Nephron progenitor cell (in vitro differentiated cells): ENCODE measurements at regions not wholly inside any gene's neighbourhood (a gene's known extent, or its start where the extent isn't known, plus 50 kb on each side); places are given as distances from the start of the nearest gene placed in this dataset.
A peak's percentile ranks its signal among the peaks of the same experiment; 100 is the strongest.

Experiments used
- DNase-seq: peaks from one replicate; pipeline ENCODE4 v3.0.0; 2021
- H3K27ac Mint-ChIP-seq: 2 replicates; pipeline ENCODE4 v1.8.0; 2021; ENCODE audit warnings: mild to moderate bottlenecking, moderate library complexity, mixed read lengths
- H3K27me3 Mint-ChIP-seq: 2 replicates; pipeline ENCODE4 v1.8.0; 2021; ENCODE audit warnings: mild to moderate bottlenecking, low read depth, mixed read lengths; ENCODE audit not compliant: poor library complexity
- H3K36me3 Mint-ChIP-seq: 2 replicates; pipeline ENCODE4 v1.8.0; 2021; ENCODE audit warnings: low read depth, mixed read lengths
- H3K4me1 Mint-ChIP-seq: 2 replicates; pipeline ENCODE4 v1.8.0; 2021; ENCODE audit warnings: mixed read lengths
- H3K4me3 Mint-ChIP-seq: 2 replicates; pipeline ENCODE4 v1.8.0; 2021; ENCODE audit warnings: mild to moderate bottlenecking, moderate library complexity, mixed read lengths
- H3K9me3 Mint-ChIP-seq: 2 replicates; pipeline ENCODE4 v1.8.0; 2021; ENCODE audit warnings: mild to moderate bottlenecking, moderate library complexity, mixed read lengths
- CTCF ChIP-seq: fragments of 200-600 bp; sonication (generic); IDR thresholded peaks from 2 replicates; pipeline ENCODE4 v1.5.0; 2021; ENCODE audit warnings: antibody characterized with exemption

DNA sequence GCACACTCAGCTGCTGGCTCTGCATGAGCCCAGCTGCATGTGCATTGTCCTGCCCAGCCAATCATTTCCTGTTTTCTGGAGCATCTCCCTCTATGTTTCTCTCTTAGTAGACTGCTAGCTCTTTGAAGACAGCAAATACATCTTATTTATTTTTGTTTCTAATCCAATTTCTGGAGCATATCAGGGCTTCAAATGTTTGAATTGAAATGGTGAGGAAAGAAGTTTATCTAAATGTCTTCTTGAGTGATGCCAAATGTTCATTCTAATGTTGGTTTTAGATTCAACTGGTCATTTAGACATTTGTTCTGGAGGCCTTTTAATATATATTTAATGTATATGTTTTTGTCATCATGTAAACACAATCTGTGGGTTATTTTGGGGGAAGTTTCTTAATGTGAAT lies 141.9 kb downstream of the DNAJB9 start:
- no peak for TF ChIP-seq CTCF
- no peaks in the 10 kb centered on the region for H3K9me3 Mint-ChIP-seq

GRCh38 chr7:108716783-108717182 lies 147.1 kb downstream of the DNAJB9 start:
- no peak for TF ChIP-seq CTCF
- Mint-ChIP-seq H3K4me3 (no peak overlapping the region), H3K27ac (no peak overlapping the region), H3K4me1 (no peaks in the 10 kb centered on the region), H3K9me3 (no peaks in the 10 kb centered on the region), H3K27me3 (peaks cover 24% of the 10 kb centered on the region), H3K36me3 (no peaks in the 10 kb centered on the region)
- DNase-seq: no peak

More for the DNA sequence above, 141.9 kb downstream of the DNAJB9 start:
- Mint-ChIP-seq H3K27me3 (peaks cover 12% of the 10 kb centered on the region), H3K36me3 (no peaks in the 10 kb centered on the region), H3K27ac (no peak overlapping the region), H3K4me3 (no peak overlapping the region), H3K4me1 (no peaks in the 10 kb centered on the region)
- no peak for DNase-seq

GRCh38 chr7:108717781-108718180 lies 148.1 kb downstream of the DNAJB9 start:
- peaks cover 24% of the 10 kb centered on the region for H3K27me3 Mint-ChIP-seq
- no peak overlapping the region for H3K4me3 Mint-ChIP-seq
- no peak for TF ChIP-seq CTCF

DNA sequence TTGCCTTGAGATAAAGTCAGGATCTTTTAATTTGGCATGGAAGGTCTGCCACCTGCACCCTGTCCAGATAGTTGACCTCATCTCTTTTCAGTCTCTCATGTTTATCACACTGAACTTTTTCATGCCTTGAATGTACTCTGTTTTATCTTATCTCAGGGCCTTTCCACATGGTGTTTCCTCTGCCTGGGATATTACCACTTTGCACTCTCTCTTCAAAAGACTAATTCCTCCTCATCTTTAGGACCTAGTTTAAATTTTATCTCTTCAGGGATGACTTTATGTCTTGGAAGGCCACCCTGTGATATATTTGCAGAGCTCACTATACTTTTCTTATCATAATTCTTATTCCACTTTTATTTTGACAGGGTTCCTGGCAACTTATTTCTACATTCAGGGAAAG lies 150.0 kb downstream of the DNAJB9 start:
- Mint-ChIP-seq H3K27ac (no peak overlapping the region), H3K36me3 (no peaks in the 10 kb centered on the region), H3K4me1 (no peaks in the 10 kb centered on the region), H3K4me3 (no peak overlapping the region), H3K9me3 (no peaks in the 10 kb centered on the region), H3K27me3 (peaks cover 22% of the 10 kb centered on the region)
- TF ChIP-seq CTCF: no peak
- DNase-seq: no peak

More at GRCh38 chr7:108717781-108718180, 148.1 kb downstream of the DNAJB9 start:
- no peak for DNase-seq
- Mint-ChIP-seq H3K27ac (no peak overlapping the region), H3K4me1 (no peaks in the 10 kb centered on the region), H3K36me3 (no peaks in the 10 kb centered on the region), H3K9me3 (no peaks in the 10 kb centered on the region)

- no peak for DNase-seq
- no peaks in the 10 kb centered on the region for H3K36me3 Mint-ChIP-seq
- H3K9me3 Mint-ChIP-seq: no peaks in the 10 kb centered on the region
- no peak overlapping the region for H3K27ac Mint-ChIP-seq
- no peaks in the 10 kb centered on the region for H3K4me1 Mint-ChIP-seq
- peaks cover 15% of the 10 kb centered on the region for H3K27me3 Mint-ChIP-seq
- no peak overlapping the region for H3K4me3 Mint-ChIP-seq
- TF ChIP-seq CTCF: no peak
Observed at GRCh38 chr7:108722561-108722960, 152.9 kb downstream of the DNAJB9 start.

DNA sequence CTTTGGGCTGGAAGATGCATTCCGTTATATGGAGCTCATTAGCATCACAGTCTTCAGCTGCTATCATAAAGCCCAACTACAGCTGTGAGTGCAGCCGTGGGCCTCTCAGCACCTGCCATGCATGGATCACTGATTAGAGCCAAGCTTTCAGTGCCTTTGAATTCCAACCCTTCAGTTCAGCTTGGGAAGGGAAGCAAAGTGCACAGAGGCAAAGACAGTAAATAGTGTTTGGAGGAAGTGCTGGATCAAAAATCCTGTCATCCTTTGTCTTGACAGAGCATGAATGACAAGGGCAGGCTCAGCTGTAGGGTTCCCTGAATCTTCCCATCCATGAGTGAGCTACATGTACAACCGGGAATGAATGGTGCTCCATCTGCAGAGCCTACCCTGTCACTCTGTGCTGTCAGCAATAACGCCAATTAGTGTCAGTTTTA lies 153.7 kb downstream of the DNAJB9 start:
- H3K9me3 Mint-ChIP-seq: no peaks in the 10 kb centered on the region
- peaks cover 15% of the 10 kb centered on the region for H3K27me3 Mint-ChIP-seq
- H3K4me3 Mint-ChIP-seq: no peak overlapping the region
- no peaks in the 10 kb centered on the region for H3K36me3 Mint-ChIP-seq
- no peaks in the 10 kb centered on the region for H3K4me1 Mint-ChIP-seq
- DNase-seq: peak; percentile 2
- H3K27ac Mint-ChIP-seq: no peak overlapping the region
- TF ChIP-seq CTCF: no peak
